ENCODE measurements at regions not wholly inside any gene's neighbourhood (a gene's known extent, or its start where the extent isn't known, plus 50 kb on each side); places are given as distances from the start of the nearest gene placed in this dataset.

DNA sequence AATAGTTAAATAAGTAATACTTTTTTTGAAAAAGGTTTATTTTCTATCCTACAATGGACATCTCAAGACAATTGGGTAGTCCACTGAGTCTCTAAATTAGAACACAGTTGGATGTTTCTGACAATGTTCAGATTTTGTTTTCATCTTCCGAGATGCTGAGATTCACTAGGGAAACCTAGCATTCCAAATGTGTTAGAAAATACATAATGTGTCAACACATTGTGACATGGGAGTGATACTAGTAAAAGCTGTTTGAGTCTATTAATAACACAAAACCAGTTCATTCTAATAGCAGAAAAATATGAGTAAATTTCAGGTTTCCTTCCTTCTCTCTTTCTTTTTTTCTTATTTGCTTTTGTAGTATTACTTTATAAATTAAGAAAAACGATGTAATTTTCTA lies 68.2 kb upstream of the CDH10 start:
- Histone ChIP-seq H3K36me3 (ENCODE audit: insufficient read depth, low read length) (no peaks in the 10 kb centered on the region), H3K4me3 (ENCODE audit: low read length) (no peak overlapping the region), H3K27ac (ENCODE audit: low read depth in 1 of 2, low read length in 2 of 2) (no peak overlapping the region), H3K4me1 (ENCODE audit: insufficient read depth, low read length) (no peaks in the 10 kb centered on the region), H3K27me3 (ENCODE audit: control insufficient read depth in 1 of 2, insufficient read depth in 2 of 2, low read length in 2 of 2) (no peaks in the 10 kb centered on the region), H3K9me3 (ENCODE audit: control insufficient read depth in 1 of 2, insufficient read depth in 1 of 2, low read length in 2 of 2) (peaks cover 0 to 3% of the 10 kb centered on the region in 2 experiments)
- ATAC-seq (ENCODE audit: poor library complexity) (no peak), DNase-seq (no peak)
- Mint-ChIP-seq H3K9me3 (peaks cover 12% of the 10 kb centered on the region), H3K27ac (no peak overlapping the region), H3K4me1 (ENCODE audit: low read depth) (no peaks in the 10 kb centered on the region), H3K4me3 (no peak overlapping the region), H3K36me3 (ENCODE audit: low read depth) (no peaks in the 10 kb centered on the region), H3K27me3 (no peaks in the 10 kb centered on the region)
- TF ChIP-seq, protein P1, sequence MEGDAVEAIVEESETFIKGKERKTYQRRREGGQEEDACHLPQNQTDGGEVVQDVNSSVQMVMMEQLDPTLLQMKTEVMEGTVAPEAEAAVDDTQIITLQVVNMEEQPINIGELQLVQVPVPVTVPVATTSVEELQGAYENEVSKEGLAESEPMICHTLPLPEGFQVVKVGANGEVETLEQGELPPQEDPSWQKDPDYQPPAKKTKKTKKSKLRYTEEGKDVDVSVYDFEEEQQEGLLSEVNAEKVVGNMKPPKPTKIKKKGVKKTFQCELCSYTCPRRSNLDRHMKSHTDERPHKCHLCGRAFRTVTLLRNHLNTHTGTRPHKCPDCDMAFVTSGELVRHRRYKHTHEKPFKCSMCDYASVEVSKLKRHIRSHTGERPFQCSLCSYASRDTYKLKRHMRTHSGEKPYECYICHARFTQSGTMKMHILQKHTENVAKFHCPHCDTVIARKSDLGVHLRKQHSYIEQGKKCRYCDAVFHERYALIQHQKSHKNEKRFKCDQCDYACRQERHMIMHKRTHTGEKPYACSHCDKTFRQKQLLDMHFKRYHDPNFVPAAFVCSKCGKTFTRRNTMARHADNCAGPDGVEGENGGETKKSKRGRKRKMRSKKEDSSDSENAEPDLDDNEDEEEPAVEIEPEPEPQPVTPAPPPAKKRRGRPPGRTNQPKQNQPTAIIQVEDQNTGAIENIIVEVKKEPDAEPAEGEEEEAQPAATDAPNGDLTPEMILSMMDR (IDR thresholded peaks at IDR 0.05) = no peak
- POLR2A ChIA-PET = no interaction called here
- CTCF ChIA-PET = no interaction called here
- intact Hi-C loops (cut with DNase I, micrococcal nuclease) = no loop called here

DNA sequence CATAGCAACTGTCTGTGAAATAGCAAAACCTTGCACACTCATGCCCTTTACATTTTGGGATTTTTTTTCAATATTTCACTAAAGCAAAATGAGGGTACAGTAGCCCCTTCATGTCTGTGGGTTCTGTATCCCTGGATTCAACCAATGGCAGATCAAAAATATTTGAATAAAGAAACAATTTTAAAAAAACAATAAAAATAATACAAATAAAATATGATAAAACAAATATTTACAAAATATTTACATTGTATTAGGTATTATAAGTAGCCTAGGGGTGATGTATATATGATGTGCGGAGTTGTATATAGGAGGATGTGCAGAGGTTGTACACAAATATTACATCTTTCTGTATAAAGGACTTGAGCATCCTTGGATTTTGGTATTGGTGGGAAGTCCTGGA lies 67.3 kb upstream of the CDH10 start:
- intact Hi-C loops (cut with DNase I, micrococcal nuclease) = no loop called here
- DNase-seq = no peak
- ChIA-PET POLR2A (no interaction called here), CTCF (no interaction called here)
- H3K36me3 Mint-ChIP-seq (ENCODE audit: low read depth) = no peaks in the 10 kb centered on the region
- Histone ChIP-seq H3K9me3 (ENCODE audit: control insufficient read depth in 1 of 2, insufficient read depth in 1 of 2, low read length in 2 of 2) (peaks cover 0 to 3% of the 10 kb centered on the region in 2 experiments), H3K4me3 (ENCODE audit: low read length) (no peak overlapping the region), H3K27me3 (ENCODE audit: control insufficient read depth in 1 of 2, insufficient read depth in 2 of 2, low read length in 2 of 2) (no peaks in the 10 kb centered on the region), H3K36me3 (ENCODE audit: insufficient read depth, low read length) (no peaks in the 10 kb centered on the region), H3K27ac (ENCODE audit: low read depth in 1 of 2, low read length in 2 of 2) (no peak overlapping the region), H3K4me1 (ENCODE audit: insufficient read depth, low read length) (no peaks in the 10 kb centered on the region)
- H3K9me3 Mint-ChIP-seq = peaks cover 14% of the 10 kb centered on the region
- TF ChIP-seq, protein P1 (IDR thresholded peaks at IDR 0.05) = no peak
- ATAC-seq (ENCODE audit: poor library complexity) = no peak
- no peaks in the 10 kb centered on the region for H3K4me1 Mint-ChIP-seq (ENCODE audit: low read depth)
- no peak overlapping the region for H3K4me3 Mint-ChIP-seq
- H3K27me3 Mint-ChIP-seq = no peaks in the 10 kb centered on the region
- no peak overlapping the region for H3K27ac Mint-ChIP-seq

DNA sequence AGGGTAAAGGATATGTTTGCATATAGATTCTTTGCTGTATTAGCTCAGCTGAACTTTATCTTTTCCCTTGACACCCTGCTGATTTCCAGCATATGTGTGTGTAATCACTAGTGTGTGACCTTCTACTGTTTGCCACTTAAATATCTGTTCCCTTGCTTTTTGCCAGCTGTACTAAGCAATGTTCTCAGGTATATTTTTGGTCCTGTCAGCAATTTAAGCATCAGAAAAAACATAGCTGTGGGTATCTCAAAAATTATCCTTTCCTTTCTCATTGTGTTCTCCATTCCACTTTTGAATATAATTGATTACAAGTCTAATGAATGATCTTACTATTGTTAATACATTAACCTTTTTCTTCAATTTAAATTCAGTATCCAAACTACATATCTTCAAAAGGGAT lies 59.2 kb upstream of the CDH10 start:
- TF ChIP-seq, protein P1 (IDR thresholded peaks at IDR 0.05) = no peak
- Mint-ChIP-seq H3K9me3 (peaks cover 16% of the 10 kb centered on the region), H3K27me3 (no peaks in the 10 kb centered on the region), H3K27ac (no peak overlapping the region), H3K4me3 (no peak overlapping the region), H3K4me1 (ENCODE audit: low read depth) (no peaks in the 10 kb centered on the region), H3K36me3 (ENCODE audit: low read depth) (no peaks in the 10 kb centered on the region)
- peaks cover 0 to 7% of the 10 kb centered on the region in 2 experiments for H3K9me3 ChIP-seq (ENCODE audit: control insufficient read depth in 1 of 2, insufficient read depth in 1 of 2, low read length in 2 of 2)
- H3K27ac ChIP-seq (ENCODE audit: low read depth in 1 of 2, low read length in 2 of 2) = no peak overlapping the region
- no peak overlapping the region for H3K4me3 ChIP-seq (ENCODE audit: low read length)
- no peaks in the 10 kb centered on the region for H3K27me3 ChIP-seq (ENCODE audit: control insufficient read depth in 1 of 2, insufficient read depth in 2 of 2, low read length in 2 of 2)
- ATAC-seq (ENCODE audit: poor library complexity) (no peak), DNase-seq (no peak)
- H3K36me3 ChIP-seq (ENCODE audit: insufficient read depth, low read length) = no peaks in the 10 kb centered on the region
- no peaks in the 10 kb centered on the region for H3K4me1 ChIP-seq (ENCODE audit: insufficient read depth, low read length)
- intact Hi-C loops (cut with DNase I, micrococcal nuclease) = no loop called here
- CTCF ChIA-PET = no interaction called here
- POLR2A ChIA-PET = no interaction called here

All from CD4-positive, alpha-beta T cell (primary cell).